ENCODE measurements at regions not wholly inside any gene's neighbourhood (a gene's known extent, or its start where the extent isn't known, plus 50 kb on each side); places are given as distances from the start of the nearest gene placed in this dataset.

GRCh38 chr1:193537266-193538002 is 351.0 kb upstream of the B3GALT2 start:
- no peak for TF ChIP-seq SIN3A (IDR thresholded peaks at IDR 0.05; ENCODE audit: borderline replicate concordance, insufficient read depth, low read length)
- no peak for TF ChIP-seq POLR2AphosphoS5 (IDR thresholded peaks at IDR 0.05; ENCODE audit: low read depth, low read length)
- no peak for TF ChIP-seq REST (IDR thresholded peaks at IDR 0.05; ENCODE audit: insufficient read depth in 1 of 2, low read depth in 2 of 2, low read length in 2 of 2)
- no peak for TF ChIP-seq TAF1 (IDR thresholded peaks at IDR 0.05; ENCODE audit: borderline replicate concordance, insufficient read depth, low read length)
- no peak for TF ChIP-seq FOXP2 (optimal IDR thresholded peaks at IDR 0.05; ENCODE audit: borderline replicate concordance, extremely low read depth, extremely low read length, insufficient read depth)
